HepG2 (cell line): ENCODE measurements at regions not wholly inside any gene's neighbourhood (a gene's known extent, or its start where the extent isn't known, plus 50 kb on each side); places are given as distances from the start of the nearest gene placed in this dataset.

Experiments used
- ATAC-seq: fragments of 200-7000 bp; cut with Tn5 transposase; 3 replicates; pipeline ENCODE4 v1.9.1; 2020; ENCODE audit warnings: mild to moderate bottlenecking, moderate library complexity
- BruUV-seq: library from RNA; stranded (reverse); fragments of 400-500 nt; replicated peaks from 2 replicates; lab custom pipeline; 2021; lab: Mats Ljungman, UMichigan
- CTCF ChIA-PET: fragments of 300-600 bp; formaldehyde crosslinking; extraction: SDS; loops from one replicate; lab custom pipeline; 2021; ENCODE audit warnings: low total read pairs, inconsistent platforms, low intra/inter-chr PET ratio; lab: Yijun Ruan, JAX
- POLR2A ChIA-PET: fragments of 350-600 bp; sonication (Branson Sonifier 250); formaldehyde crosslinking; loops from one replicate; lab custom pipeline; 2020; ENCODE audit warnings: antibody characterized with exemption, inconsistent platforms; lab: Yijun Ruan, JAX
- DNase-seq: peaks from one replicate; pipeline ENCODE4 v3.0.0-alpha.2; 2015; ENCODE audit warnings: low spot score
- FAIRE-seq: peaks from 3 replicates; lab custom pipeline; 2011; peaks lifted over from hg19 to GRCh38; lab: Jason Lieb, UNC
- H2AFZ ChIP-seq: one replicate; pipeline ENCODE4 v1.6.1; 2011; ENCODE audit warnings: low read length, inconsistent platforms
- H3K27ac ChIP-seq: fragments of 300-600 bp; 3 replicates; pipeline ENCODE4 v1.8.0; 2011; ENCODE audit warnings: mixed run types, mild to moderate bottlenecking, mixed read lengths, low read length, inconsistent platforms; ENCODE audit not compliant: insufficient read depth; ENCODE audit errors: extremely low read length
- H3K27me3 ChIP-seq, 2 experiments: fragments of 200-600 bp in 1 of 2; 2 replicates in 1 of 2; 3 replicates in 1 of 2; pipeline versions ENCODE4 v1.6.0 to v1.8.0; 2011; ENCODE audit warnings: low read length in 2 of 2, mild to moderate bottlenecking in 2 of 2, moderate library complexity in 2 of 2, inconsistent platforms in 1 of 2; ENCODE audit not compliant: insufficient read depth in 2 of 2, control insufficient read depth in 1 of 2
- H3K36me3 ChIP-seq, 2 experiments: fragments of 200-600 bp in 1 of 2; replicated peaks in 1 of 2; 2 replicates in 1 of 2; 3 replicates in 1 of 2; pipeline versions ENCODE4 v1.5.1 to v1.8.0; 2011; ENCODE audit warnings: low read length in 2 of 2, inconsistent platforms in 1 of 2; ENCODE audit not compliant: insufficient read depth in 2 of 2, control insufficient read depth in 1 of 2
- H3K4me1 ChIP-seq: 2 replicates; pipeline ENCODE4 v1.5.1; 2012; ENCODE audit warnings: low read length, inconsistent platforms; ENCODE audit not compliant: insufficient read depth
- H3K4me2 ChIP-seq: 2 replicates; pipeline ENCODE4 v1.6.0; 2011; ENCODE audit warnings: low read depth, low read length, inconsistent platforms
- H3K4me3 ChIP-seq, 3 experiments: fragments of 200-600 bp in 1 of 3; sonication (generic), shearing (Covaris generic) in 1 of 3; replicated peaks in 1 of 3; 2 replicates each; pipeline ENCODE4 v1.5.1; 2011 to 2016; ENCODE audit warnings: low read length in 3 of 3, inconsistent platforms in 2 of 3, low read depth in 2 of 3, mild to moderate bottlenecking in 2 of 3, control low read depth in 1 of 3, mixed read lengths in 1 of 3; ENCODE audit not compliant: insufficient read depth in 1 of 3
- H3K79me2 ChIP-seq: one replicate; pipeline ENCODE4 v1.6.1; 2011; ENCODE audit warnings: low read length, inconsistent platforms; ENCODE audit not compliant: insufficient read depth
- H3K9ac ChIP-seq: 2 replicates; pipeline ENCODE4 v1.6.0; 2011; ENCODE audit warnings: mild to moderate bottlenecking, low read depth, low read length, inconsistent platforms; ENCODE audit not compliant: insufficient read depth
- H3K9me3 ChIP-seq: 2 replicates; pipeline ENCODE4 v1.5.1; 2012; ENCODE audit warnings: mild to moderate bottlenecking, low read length
- H4K20me1 ChIP-seq: 2 replicates; pipeline ENCODE4 v1.6.0; 2011; ENCODE audit warnings: inconsistent platforms, mild to moderate bottlenecking, low read length, moderate library complexity; ENCODE audit not compliant: insufficient read depth
- ADNP ChIP-seq: sonication (generic); formaldehyde crosslinking; IDR thresholded peaks from 2 replicates; pipeline ENCODE4 v1.4.0; 2020; ENCODE audit warnings: missing genetic modification reagents
- ATF7 ChIP-seq, 2 experiments: fragments of 450-650 bp in 1 of 2; sonication (generic) in 1 of 2; formaldehyde crosslinking in 1 of 2; IDR thresholded peaks; 2 replicates each; pipeline versions ENCODE4 v1.4.0 to v1.6.1; 2016 to 2020; ENCODE audit warnings: antibody characterized with exemption in 1 of 2, mild to moderate bottlenecking in 1 of 2, missing genetic modification reagents in 1 of 2
- CAMTA2 ChIP-seq: sonication (generic); formaldehyde crosslinking; IDR thresholded peaks from 2 replicates; pipeline ENCODE4 v1.4.0; 2020; ENCODE audit warnings: mild to moderate bottlenecking, missing genetic modification reagents, borderline replicate concordance
- CEBPB ChIP-seq: IDR thresholded peaks from 2 replicates; pipeline ENCODE4 v1.6.1; 2011; ENCODE audit warnings: low read depth, low read length, improper control_type of control experiment, borderline replicate concordance
- DRAP1 ChIP-seq: IDR thresholded peaks from 2 replicates; pipeline ENCODE4 v1.6.1; 2016; ENCODE audit warnings: missing genetic modification reagents, missing compliant biosample characterization
- ELF1 ChIP-seq: sonication (generic); formaldehyde crosslinking; IDR thresholded peaks from 2 replicates; pipeline ENCODE4 v1.4.0; 2020; ENCODE audit warnings: missing genetic modification reagents
- EZH2 ChIP-seq: conservative IDR thresholded peaks from 2 replicates; pipeline ENCODE4 v1.6.1; 2012; ENCODE audit warnings: mild to moderate bottlenecking, low read depth, low read length, moderate library complexity
- FOXK1 ChIP-seq: sonication (generic); formaldehyde crosslinking; IDR thresholded peaks from 2 replicates; pipeline ENCODE4 v1.4.0; 2020; ENCODE audit warnings: low read depth, missing genetic modification reagents, borderline replicate concordance
- GMEB2 ChIP-seq: IDR thresholded peaks from 2 replicates; pipeline ENCODE4 v1.6.1; 2016; ENCODE audit warnings: missing biosample characterization, missing genetic modification reagents, low read depth
- HNF1B ChIP-seq: sonication (generic); formaldehyde crosslinking; IDR thresholded peaks from 2 replicates; pipeline ENCODE4 v1.5.1; 2020; ENCODE audit warnings: mild to moderate bottlenecking, moderate library complexity, missing genetic modification reagents
- HNF4A ChIP-seq: sonication (generic); formaldehyde crosslinking; IDR thresholded peaks from 2 replicates; pipeline ENCODE4 v1.4.0; 2020; ENCODE audit warnings: missing genetic modification reagents
- PAX8 ChIP-seq: sonication (generic); formaldehyde crosslinking; IDR thresholded peaks from 2 replicates; pipeline ENCODE4 v1.8.0; 2022; ENCODE audit warnings: mild to moderate bottlenecking, missing genetic modification reagents, borderline replicate concordance
- PBX2 ChIP-seq: IDR thresholded peaks from 2 replicates; pipeline ENCODE4 v1.6.1; 2016; ENCODE audit warnings: control low read depth
- RBM22 ChIP-seq: fragments of 200-400 bp; formaldehyde crosslinking; optimal IDR thresholded peaks from 2 replicates; pipeline ENCODE3; 2017; ENCODE audit warnings: mild to moderate bottlenecking, low read length, moderate library complexity
- SRSF9 ChIP-seq: fragments of 200-400 bp; formaldehyde crosslinking; IDR thresholded peaks from 2 replicates; pipeline ENCODE4 v1.6.1; 2018; ENCODE audit warnings: borderline replicate concordance, mild to moderate bottlenecking, low read depth, low read length; ENCODE audit not compliant: insufficient read depth, poor library complexity, severe bottlenecking
- TRIM24 ChIP-seq: sonication (generic); formaldehyde crosslinking; IDR thresholded peaks from 2 replicates; pipeline ENCODE4 v1.8.0; 2022; ENCODE audit warnings: mild to moderate bottlenecking, missing genetic modification reagents
- ZNF430 ChIP-seq: sonication (generic); formaldehyde crosslinking; IDR thresholded peaks from 2 replicates; pipeline ENCODE4 v1.9.0; 2021; ENCODE audit warnings: mild to moderate bottlenecking, missing genetic modification reagents
- ZNF446 ChIP-seq: sonication (generic); formaldehyde crosslinking; IDR thresholded peaks from 2 replicates; pipeline ENCODE4 v1.5.0; 2020; ENCODE audit warnings: mild to moderate bottlenecking, missing genetic modification reagents
- ZNF580 ChIP-seq: IDR thresholded peaks from 2 replicates; pipeline ENCODE4 v1.6.1; 2016; ENCODE audit warnings: low read depth, borderline replicate concordance
- ZSCAN20 ChIP-seq: sonication (generic); formaldehyde crosslinking; IDR thresholded peaks from 2 replicates; pipeline ENCODE4 v1.4.0; 2020; ENCODE audit warnings: missing genetic modification reagents, mild to moderate bottlenecking, borderline replicate concordance
- ZSCAN29 ChIP-seq: sonication (generic); formaldehyde crosslinking; conservative IDR thresholded peaks from 2 replicates; pipeline ENCODE4 v1.4.0; 2020; ENCODE audit warnings: mild to moderate bottlenecking, missing genetic modification reagents
- WGBS: methylation state at CpG from one replicate; pipeline ENCODE4 v1.1.6; 2017; ENCODE audit warnings: low lambda C conversion rate; 5-methylcytosine and 5-hydroxymethylcytosine counted together
- in situ Hi-C: cut with HindIII; loops from 2 replicates; pipeline ENCODE4 v1.10.0; 2017; ENCODE audit warnings: low pct_unique_long_range_greater_than_20kb; ENCODE audit not compliant: extremely low pct_ligation_motif_present
- intact Hi-C: fragments of 100-400 bp; cut with micrococcal nuclease; formaldehyde crosslinking; loops from one replicate; pipeline ENCODE4 v1.10.0; 2022; ENCODE audit not compliant: unreplicated experiment

- no peak for TF ChIP-seq ZNF580 (CRISPR knock-in tag)
- no peak for TF ChIP-seq FOXK1
- TF ChIP-seq ZSCAN29 (CRISPR knock-in tag), result no peak
- no peak for TF ChIP-seq SRSF9
- no peak for TF ChIP-seq ZNF446
- no peak for TF ChIP-seq CEBPB
Measured at GRCh38 chr18:25425024-25425423, 73.1 kb upstream of the ZNF521 start (continued).

GRCh38 chr18:25423760-25424159, 71.8 kb upstream of the ZNF521 start:
- Histone ChIP-seq H3K79me2 (no peaks in the 10 kb centered on the region), H3K27ac (no peak overlapping the region), H2AFZ (no peak overlapping the region), H3K27me3 (no peaks in the 10 kb centered on the region; a peak in 1 of 5 replicates), H3K36me3 (no peaks in the 10 kb centered on the region), H3K9ac (no peak overlapping the region), H3K4me1 (no peaks in the 10 kb centered on the region), H3K4me2 (no peak overlapping the region), H4K20me1 (no peaks in the 10 kb centered on the region), H3K9me3 (peaks cover 7% of the 10 kb centered on the region; the same call in 1 of the 2 replicates), H3K4me3 (no peak overlapping the region)
- CTCF ChIA-PET, result no interaction called here
- in situ Hi-C loops (no loop called here), intact Hi-C loops (no loop called here)
- DNase-seq, result no peak
- no TSS peak for BruUV-seq
- POLR2A ChIA-PET, result no interaction called here
- no peak for ATAC-seq
- WGBS, result 0% methylated on average over 2 of the region's 2 CpGs
- no peak for FAIRE-seq
- TF ChIP-seq HNF1B, result no peak
- TF ChIP-seq ATF7 (IDR thresholded peaks at IDR 0.05), result no peak
- no peak for TF ChIP-seq ATF7 (CRISPR knock-in tag; IDR thresholded peaks at IDR 0.05)
- no peak for TF ChIP-seq RBM22
- no peak for TF ChIP-seq ZNF430 (CRISPR knock-in tag)
- no peak for TF ChIP-seq CAMTA2
- TF ChIP-seq EZH2, result no peak
- no peak for TF ChIP-seq ZSCAN20 (CRISPR knock-in tag)
- no peak for TF ChIP-seq TRIM24 (CRISPR knock-in tag)
- TF ChIP-seq PAX8 (CRISPR knock-in tag), result no peak
- no peak for TF ChIP-seq GMEB2 (CRISPR knock-in tag)
- no peak for TF ChIP-seq ELF1 (CRISPR knock-in tag)
- no peak for TF ChIP-seq DRAP1 (CRISPR knock-in tag)
- no peak for TF ChIP-seq HNF4A (CRISPR knock-in tag)
- no peak for TF ChIP-seq PBX2 (CRISPR knock-in tag)
- no peak for TF ChIP-seq ADNP (CRISPR knock-in tag)
